ENCODE measurements at regions not wholly inside any gene's neighbourhood (a gene's known extent, or its start where the extent isn't known, plus 50 kb on each side); places are given as distances from the start of the nearest gene placed in this dataset.

- ChIA-PET CTCF (no interaction called here), POLR2A (no interaction called here)
- peaks cover 22% of the 10 kb centered on the region for H3K27me3 ChIP-seq (ENCODE audit: control insufficient read depth, insufficient read depth, low read length)
- no peaks in the 10 kb centered on the region for H3K9me3 ChIP-seq (ENCODE audit: control insufficient read depth, insufficient read depth, low read length)
- TF ChIP-seq CTCF (IDR thresholded peaks at IDR 0.05; ENCODE audit: low read depth, low read length) = no peak
- H3K4me3 ChIP-seq (ENCODE audit: low read depth, low read length) = no peak overlapping the region
- DNase-seq (ENCODE audit: low read depth, low spot score) = no peak
- H3K27ac ChIP-seq (ENCODE audit: low read depth, low read length) = no peak overlapping the region
Observed at GRCh38 chr12:31217356-31218130, 108.4 kb downstream of the SINHCAF start.

DNA sequence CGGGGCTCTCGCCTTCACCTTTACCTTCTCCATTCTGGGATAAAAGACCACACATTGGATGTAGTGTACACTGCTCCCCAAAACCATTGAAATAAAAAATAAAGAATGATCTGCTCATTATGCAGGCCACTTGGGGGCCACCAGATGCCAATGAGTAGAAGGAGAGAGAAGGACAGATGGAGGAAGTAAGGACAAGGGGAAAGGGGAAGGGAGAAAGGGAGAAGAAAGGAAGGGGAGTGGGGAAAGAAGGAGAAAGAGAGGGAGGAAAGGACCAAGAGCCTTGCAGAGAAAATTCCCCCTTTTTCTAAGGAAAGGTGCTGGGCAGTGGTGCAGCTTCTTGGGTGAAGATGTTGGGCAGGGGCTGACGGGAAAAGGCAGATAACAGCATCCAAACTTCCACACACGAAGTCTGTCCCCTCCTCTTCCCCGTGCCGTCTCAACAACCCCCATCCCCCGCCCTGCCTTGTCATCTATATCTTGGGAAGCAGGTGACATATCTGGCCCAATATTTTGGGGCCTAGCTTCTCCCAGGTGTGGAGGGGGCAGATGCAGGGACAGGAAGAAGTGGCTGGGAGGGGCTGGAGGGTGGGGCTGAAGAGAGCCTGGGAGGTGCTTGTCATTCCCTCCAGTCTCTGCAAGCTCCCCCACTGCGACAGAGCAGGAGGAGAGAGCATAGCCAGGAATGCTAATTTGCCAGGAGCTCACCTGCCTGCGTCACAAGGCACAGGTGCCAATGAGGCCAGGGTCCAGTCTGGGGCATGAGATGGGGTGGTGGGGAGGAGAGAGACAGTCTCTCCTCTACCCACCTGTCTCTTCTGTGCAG, 107.5 kb downstream of the SINHCAF start:
- CTCF ChIA-PET = no interaction called here
- DNase-seq (ENCODE audit: low read depth, low spot score) = no peak
- no peak overlapping the region for H3K27ac ChIP-seq (ENCODE audit: low read depth, low read length)
- peaks cover 22% of the 10 kb centered on the region for H3K27me3 ChIP-seq (ENCODE audit: control insufficient read depth, insufficient read depth, low read length)
- no peaks in the 10 kb centered on the region for H3K9me3 ChIP-seq (ENCODE audit: control insufficient read depth, insufficient read depth, low read length)
- no peak overlapping the region for H3K4me3 ChIP-seq (ENCODE audit: low read depth, low read length)
- POLR2A ChIA-PET = no interaction called here
- TF ChIP-seq CTCF (IDR thresholded peaks at IDR 0.05; ENCODE audit: low read depth, low read length) = no peak

DNA sequence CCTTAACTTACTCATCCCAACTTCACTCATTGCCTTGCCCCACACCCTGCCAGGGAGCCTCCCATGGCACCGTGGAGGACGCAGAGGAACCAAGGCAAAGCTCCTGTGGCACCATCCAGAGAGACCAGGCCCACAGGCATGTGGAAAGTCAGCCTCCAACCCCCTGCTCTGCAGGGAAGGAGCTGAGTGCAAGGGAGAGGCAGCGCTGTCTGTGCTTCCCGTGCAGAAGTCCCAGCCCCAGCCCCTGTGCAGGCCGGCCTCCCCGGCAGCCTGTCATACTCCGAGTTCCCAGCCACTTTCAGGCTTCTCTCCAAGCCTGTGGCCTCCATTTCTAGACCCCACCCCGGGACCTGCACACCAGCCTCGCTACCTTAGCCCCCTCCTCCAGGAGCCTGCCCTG, 106.4 kb downstream of the SINHCAF start:
- no peak overlapping the region for H3K4me3 ChIP-seq (ENCODE audit: low read depth, low read length)
- H3K27ac ChIP-seq (ENCODE audit: low read depth, low read length) = no peak overlapping the region
- ChIA-PET CTCF (no interaction called here), POLR2A (no interaction called here)
- peaks cover 27% of the 10 kb centered on the region for H3K27me3 ChIP-seq (ENCODE audit: control insufficient read depth, insufficient read depth, low read length)
- no peak for DNase-seq (ENCODE audit: low read depth, low spot score)
- TF ChIP-seq CTCF (IDR thresholded peaks at IDR 0.05; ENCODE audit: low read depth, low read length) = no peak
- no peaks in the 10 kb centered on the region for H3K9me3 ChIP-seq (ENCODE audit: control insufficient read depth, insufficient read depth, low read length)

GRCh38 chr12:31220061-31220460, 105.9 kb downstream of the SINHCAF start:
- CTCF ChIA-PET = no interaction called here
- TF ChIP-seq CTCF (IDR thresholded peaks at IDR 0.05; ENCODE audit: low read depth, low read length) = no peak
- Histone ChIP-seq H3K4me3 (ENCODE audit: low read depth, low read length) (no peak overlapping the region), H3K27me3 (ENCODE audit: control insufficient read depth, insufficient read depth, low read length) (peaks cover 28% of the 10 kb centered on the region), H3K27ac (ENCODE audit: low read depth, low read length) (no peak overlapping the region), H3K9me3 (ENCODE audit: control insufficient read depth, insufficient read depth, low read length) (no peaks in the 10 kb centered on the region)
- no peak for DNase-seq (ENCODE audit: low read depth, low spot score)
- POLR2A ChIA-PET = no interaction called here
